ENCODE measurements at regions not wholly inside any gene's neighbourhood (a gene's known extent, or its start where the extent isn't known, plus 50 kb on each side); places are given as distances from the start of the nearest gene placed in this dataset.

DNA sequence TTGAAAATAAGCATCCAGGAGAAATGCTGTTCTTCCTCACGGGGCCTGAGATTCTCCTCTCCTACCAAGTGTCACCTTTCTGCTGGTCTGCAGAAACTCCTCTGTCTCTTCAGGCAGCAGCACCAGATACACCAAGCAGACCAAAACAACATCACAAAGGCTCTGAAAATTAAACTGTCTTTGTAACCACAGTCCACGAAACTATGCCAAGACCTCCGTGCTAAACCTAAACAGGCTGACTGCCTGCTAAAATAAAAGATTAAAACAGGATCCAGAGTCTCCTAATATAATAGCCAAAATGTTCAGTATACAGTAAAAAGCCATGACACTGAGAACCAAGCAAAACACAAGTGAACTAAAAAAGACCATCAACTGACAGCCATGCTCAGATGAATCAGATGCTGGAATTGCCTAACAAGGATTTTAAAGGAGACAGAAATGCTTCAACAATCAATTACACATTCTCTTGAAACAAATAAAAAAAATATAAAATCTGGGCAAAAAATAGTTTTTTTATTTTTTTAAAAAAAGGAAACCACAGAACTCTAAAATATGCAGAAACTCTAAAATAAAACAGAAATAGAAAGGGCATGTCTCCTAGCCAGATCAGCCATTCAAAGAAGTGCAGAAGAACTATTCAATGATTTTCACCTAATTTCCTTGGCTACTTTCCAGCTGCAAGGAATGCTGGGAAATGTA is 50.3 kb upstream of the TOX3 start:
- TF ChIP-seq, protein P1, sequence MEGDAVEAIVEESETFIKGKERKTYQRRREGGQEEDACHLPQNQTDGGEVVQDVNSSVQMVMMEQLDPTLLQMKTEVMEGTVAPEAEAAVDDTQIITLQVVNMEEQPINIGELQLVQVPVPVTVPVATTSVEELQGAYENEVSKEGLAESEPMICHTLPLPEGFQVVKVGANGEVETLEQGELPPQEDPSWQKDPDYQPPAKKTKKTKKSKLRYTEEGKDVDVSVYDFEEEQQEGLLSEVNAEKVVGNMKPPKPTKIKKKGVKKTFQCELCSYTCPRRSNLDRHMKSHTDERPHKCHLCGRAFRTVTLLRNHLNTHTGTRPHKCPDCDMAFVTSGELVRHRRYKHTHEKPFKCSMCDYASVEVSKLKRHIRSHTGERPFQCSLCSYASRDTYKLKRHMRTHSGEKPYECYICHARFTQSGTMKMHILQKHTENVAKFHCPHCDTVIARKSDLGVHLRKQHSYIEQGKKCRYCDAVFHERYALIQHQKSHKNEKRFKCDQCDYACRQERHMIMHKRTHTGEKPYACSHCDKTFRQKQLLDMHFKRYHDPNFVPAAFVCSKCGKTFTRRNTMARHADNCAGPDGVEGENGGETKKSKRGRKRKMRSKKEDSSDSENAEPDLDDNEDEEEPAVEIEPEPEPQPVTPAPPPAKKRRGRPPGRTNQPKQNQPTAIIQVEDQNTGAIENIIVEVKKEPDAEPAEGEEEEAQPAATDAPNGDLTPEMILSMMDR (IDR thresholded peaks at IDR 0.05) = no peak
- TF ChIP-seq POLR2A (IDR thresholded peaks at IDR 0.05) = no peak
